ENCODE measurements at regions not wholly inside any gene's neighbourhood (a gene's known extent, or its start where the extent isn't known, plus 50 kb on each side); places are given as distances from the start of the nearest gene placed in this dataset.

- no peak for TF ChIP-seq CTCF (conservative IDR thresholded peaks at IDR 0.05; ENCODE audit: control insufficient read depth, insufficient read depth, low read depth, low read length)
- no peak for DNase-seq (ENCODE audit: low read depth)
- no peak overlapping the region for H3K4me3 ChIP-seq (ENCODE audit: control insufficient read depth, low read depth, low read length)
Measured at GRCh38 chr18:41155910-41156851, 798.9 kb upstream of the PIK3C3 start.

GRCh38 chr18:41155025-41155424, 800.0 kb upstream of the PIK3C3 start:
- DNase-seq (ENCODE audit: low read depth), result no peak
- TF ChIP-seq CTCF (conservative IDR thresholded peaks at IDR 0.05; ENCODE audit: control insufficient read depth, insufficient read depth, low read depth, low read length), result no peak
- no peak overlapping the region for H3K4me3 ChIP-seq (ENCODE audit: control insufficient read depth, low read depth, low read length)

GRCh38 chr18:41153871-41154270, 801.2 kb upstream of the PIK3C3 start:
- no peak overlapping the region for H3K4me3 ChIP-seq (ENCODE audit: control insufficient read depth, low read depth, low read length)
- no peak for DNase-seq (ENCODE audit: low read depth)
- no peak for TF ChIP-seq CTCF (conservative IDR thresholded peaks at IDR 0.05; ENCODE audit: control insufficient read depth, insufficient read depth, low read depth, low read length)

GRCh38 chr18:41150316-41150715, 804.7 kb upstream of the PIK3C3 start:
- TF ChIP-seq CTCF (conservative IDR thresholded peaks at IDR 0.05; ENCODE audit: control insufficient read depth, insufficient read depth, low read depth, low read length), result no peak
- no peak for DNase-seq (ENCODE audit: low read depth)
- no peak overlapping the region for H3K4me3 ChIP-seq (ENCODE audit: control insufficient read depth, low read depth, low read length)

- no peak for DNase-seq (ENCODE audit: low read depth)
- no peak overlapping the region for H3K4me3 ChIP-seq (ENCODE audit: control insufficient read depth, low read depth, low read length)
Measured at GRCh38 chr18:41146301-41146700, 808.7 kb upstream of the PIK3C3 start.

GRCh38 chr18:41145516-41145915, 809.5 kb upstream of the PIK3C3 start:
- no peak for DNase-seq (ENCODE audit: low read depth)
- H3K4me3 ChIP-seq (ENCODE audit: control insufficient read depth, low read depth, low read length), result no peak overlapping the region
- TF ChIP-seq CTCF (conservative IDR thresholded peaks at IDR 0.05; ENCODE audit: control insufficient read depth, insufficient read depth, low read depth, low read length), result no peak

More at GRCh38 chr18:41146301-41146700, 808.7 kb upstream of the PIK3C3 start:
- no peak for TF ChIP-seq CTCF (conservative IDR thresholded peaks at IDR 0.05; ENCODE audit: control insufficient read depth, insufficient read depth, low read depth, low read length)

All from fibroblast of mammary gland (primary cell).